Transverse colon (tissue), 3 donors: ENCODE measurements at regions not wholly inside any gene's neighbourhood (a gene's known extent, or its start where the extent isn't known, plus 50 kb on each side); places are given as distances from the start of the nearest gene placed in this dataset.

Experiments
- CTCF ChIP-seq, 5 experiments: fragments of 200-600 bp in 3 of 5; fragments of 450-650 bp in 2 of 5; sonication (generic) in 3 of 5; IDR thresholded peaks; 1 replicate in 2 of 5; 2 replicates in 3 of 5; pipeline ENCODE4 v1.5.1; 2016 to 2017; ENCODE audit warnings: antibody characterized with exemption in 5 of 5, inconsistent platforms in 3 of 5, mild to moderate bottlenecking in 2 of 5, moderate library complexity in 1 of 5
- EP300 ChIP-seq: sonication (generic); formaldehyde crosslinking; IDR thresholded peaks from one replicate; pipeline ENCODE4 v1.6.1; 2017; ENCODE audit warnings: antibody characterized with exemption, low read depth
- POLR2A ChIP-seq: fragments of 450-650 bp; IDR thresholded peaks from one replicate; pipeline ENCODE4 v1.6.1; 2016; ENCODE audit warnings: antibody characterized with exemption, mild to moderate bottlenecking, moderate library complexity

- no peak for TF ChIP-seq CTCF (IDR thresholded peaks at IDR 0.05)
- no peak for TF ChIP-seq EP300
- TF ChIP-seq POLR2A = no peak
Measured at GRCh38 chr2:188746727-188747126, 227.4 kb upstream of the COL3A1 start.
